ENCODE measurements at regions not wholly inside any gene's neighbourhood (a gene's known extent, or its start where the extent isn't known, plus 50 kb on each side); places are given as distances from the start of the nearest gene placed in this dataset.

GRCh38 chr17:52297230-52298010 is 138.9 kb upstream of the CA10 start:
- ATAC-seq (no peak), DNase-seq (ENCODE audit: low read depth, low spot score) (no peak)
- no TSS peak for BruUV-seq (replicated peaks)
- intact Hi-C loops (cut with micrococcal nuclease), result no loop called here
- no peaks in the 10 kb centered on the region for H3K79me2 ChIP-seq (ENCODE audit: insufficient read depth, low read length)
- no peak overlapping the region for H3K4me3 ChIP-seq (replicated peaks in 1 of 2; ENCODE audit: low read depth in 1 of 2, low read length in 2 of 2)
- ChIA-PET POLR2A (no interaction called here), CTCF (no interaction called here), RAD21 (ENCODE audit: low non-redundant PET in 1 of 2, low total read pairs in 2 of 2, uncharacterized antibody in 2 of 2, unreplicated experiment in 2 of 2) (no interaction called here)
- no peaks in the 10 kb centered on the region for H3K27me3 ChIP-seq (ENCODE audit: insufficient read depth, low read length)
- no peaks in the 10 kb centered on the region for H4K20me1 ChIP-seq (ENCODE audit: insufficient read depth)
- H3K4me2 ChIP-seq (ENCODE audit: low read length), result no peak overlapping the region
- H3K36me3 ChIP-seq (ENCODE audit: control insufficient read depth in 1 of 2, insufficient read depth in 2 of 2, low read length in 2 of 2), result no peaks in the 10 kb centered on the region
- H3K4me1 ChIP-seq (ENCODE audit: control insufficient read depth in 1 of 2, insufficient read depth in 2 of 2, low read length in 2 of 2), result no peaks in the 10 kb centered on the region
- H2AFZ ChIP-seq (ENCODE audit: low read depth, low read length, poor library complexity, severe bottlenecking), result no peak overlapping the region
- no peak overlapping the region for H3K9ac ChIP-seq (ENCODE audit: low read length)
- no peaks in the 10 kb centered on the region for H3K9me2 ChIP-seq (ENCODE audit: insufficient read depth)
- H3K9me3 ChIP-seq (ENCODE audit: control insufficient read depth in 1 of 2, insufficient read depth in 1 of 2, low read depth in 1 of 2, low read length in 2 of 2), result peaks cover 28 to 40% of the 10 kb centered on the region in 2 experiments; a peak in 3 of 4 replicates
- TF ChIP-seq RAD21 (IDR thresholded peaks at IDR 0.05; ENCODE audit: low read depth) (0 out of 2 replicates have a peak, but pooled peaks have one; percentile 4), CTCF (IDR thresholded peaks at IDR 0.05 in 2 of 3, conservative IDR thresholded peaks at IDR 0.05 in 1 of 3; ENCODE audit: borderline replicate concordance in 1 of 3, insufficient read depth in 1 of 3, low read depth in 2 of 3, low read length in 2 of 3) (0 out of 6 replicates have a peak, but pooled peaks of 1 of the 3 experiments have one; percentile 18), POLR2A (IDR thresholded peaks at IDR 0.05; ENCODE audit: borderline replicate concordance, extremely low read depth, insufficient read depth, insufficient read length) (no peak)
- H3K27ac ChIP-seq (ENCODE audit: low read depth, low read length), result no peak overlapping the region

DNA sequence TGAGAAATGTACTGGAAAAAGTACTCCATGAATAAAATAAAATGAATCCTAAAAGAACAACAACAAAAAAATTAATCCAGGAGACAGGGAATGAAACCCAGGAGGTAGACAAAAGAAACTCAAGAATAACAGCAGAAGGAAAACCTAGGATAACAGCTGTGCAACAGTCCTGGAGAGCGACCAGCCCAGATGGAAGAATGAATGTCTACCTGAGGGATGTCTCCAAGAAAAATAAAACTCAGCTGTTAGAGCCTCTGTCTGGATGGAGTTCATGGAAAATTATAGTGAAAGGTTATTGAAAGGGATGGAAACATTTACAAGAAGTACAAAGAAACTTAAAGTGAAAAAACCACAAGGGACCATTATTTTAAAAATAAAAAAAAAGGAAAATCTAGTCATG is 135.8 kb upstream of the CA10 start:
- POLR2A ChIA-PET, result no interaction called here
- Histone ChIP-seq H3K4me1 (ENCODE audit: control insufficient read depth in 1 of 2, insufficient read depth in 2 of 2, low read length in 2 of 2) (no peaks in the 10 kb centered on the region), H3K4me2 (ENCODE audit: low read length) (no peak overlapping the region), H3K27me3 (ENCODE audit: insufficient read depth, low read length) (no peaks in the 10 kb centered on the region), H3K9me3 (ENCODE audit: control insufficient read depth in 1 of 2, insufficient read depth in 1 of 2, low read depth in 1 of 2, low read length in 2 of 2) (peaks cover 33 to 38% of the 10 kb centered on the region in 2 experiments; a peak in 2 of 4 replicates), H2AFZ (ENCODE audit: low read depth, low read length, poor library complexity, severe bottlenecking) (no peak overlapping the region), H3K36me3 (ENCODE audit: control insufficient read depth in 1 of 2, insufficient read depth in 2 of 2, low read length in 2 of 2) (no peaks in the 10 kb centered on the region), H4K20me1 (ENCODE audit: insufficient read depth) (no peaks in the 10 kb centered on the region), H3K9me2 (ENCODE audit: insufficient read depth) (no peaks in the 10 kb centered on the region), H3K79me2 (ENCODE audit: insufficient read depth, low read length) (no peaks in the 10 kb centered on the region), H3K4me3 (replicated peaks in 1 of 2; ENCODE audit: low read depth in 1 of 2, low read length in 2 of 2) (no peak overlapping the region), H3K9ac (ENCODE audit: low read length) (no peak overlapping the region), H3K27ac (ENCODE audit: low read depth, low read length) (no peak overlapping the region)
- intact Hi-C loops (cut with micrococcal nuclease), result no loop called here
- CTCF ChIA-PET, result no interaction called here
- ATAC-seq (no peak), DNase-seq (ENCODE audit: low read depth, low spot score) (no peak)
- TF ChIP-seq, protein P1, sequence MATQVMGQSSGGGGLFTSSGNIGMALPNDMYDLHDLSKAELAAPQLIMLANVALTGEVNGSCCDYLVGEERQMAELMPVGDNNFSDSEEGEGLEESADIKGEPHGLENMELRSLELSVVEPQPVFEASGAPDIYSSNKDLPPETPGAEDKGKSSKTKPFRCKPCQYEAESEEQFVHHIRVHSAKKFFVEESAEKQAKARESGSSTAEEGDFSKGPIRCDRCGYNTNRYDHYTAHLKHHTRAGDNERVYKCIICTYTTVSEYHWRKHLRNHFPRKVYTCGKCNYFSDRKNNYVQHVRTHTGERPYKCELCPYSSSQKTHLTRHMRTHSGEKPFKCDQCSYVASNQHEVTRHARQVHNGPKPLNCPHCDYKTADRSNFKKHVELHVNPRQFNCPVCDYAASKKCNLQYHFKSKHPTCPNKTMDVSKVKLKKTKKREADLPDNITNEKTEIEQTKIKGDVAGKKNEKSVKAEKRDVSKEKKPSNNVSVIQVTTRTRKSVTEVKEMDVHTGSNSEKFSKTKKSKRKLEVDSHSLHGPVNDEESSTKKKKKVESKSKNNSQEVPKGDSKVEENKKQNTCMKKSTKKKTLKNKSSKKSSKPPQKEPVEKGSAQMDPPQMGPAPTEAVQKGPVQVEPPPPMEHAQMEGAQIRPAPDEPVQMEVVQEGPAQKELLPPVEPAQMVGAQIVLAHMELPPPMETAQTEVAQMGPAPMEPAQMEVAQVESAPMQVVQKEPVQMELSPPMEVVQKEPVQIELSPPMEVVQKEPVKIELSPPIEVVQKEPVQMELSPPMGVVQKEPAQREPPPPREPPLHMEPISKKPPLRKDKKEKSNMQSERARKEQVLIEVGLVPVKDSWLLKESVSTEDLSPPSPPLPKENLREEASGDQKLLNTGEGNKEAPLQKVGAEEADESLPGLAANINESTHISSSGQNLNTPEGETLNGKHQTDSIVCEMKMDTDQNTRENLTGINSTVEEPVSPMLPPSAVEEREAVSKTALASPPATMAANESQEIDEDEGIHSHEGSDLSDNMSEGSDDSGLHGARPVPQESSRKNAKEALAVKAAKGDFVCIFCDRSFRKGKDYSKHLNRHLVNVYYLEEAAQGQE (IDR thresholded peaks at IDR 0.05; ENCODE audit: low read depth), result no peak
- TF ChIP-seq FOSL1 (IDR thresholded peaks at IDR 0.05; ENCODE audit: low read depth), result no peak
- no peak for TF ChIP-seq ELF1 (IDR thresholded peaks at IDR 0.05; ENCODE audit: borderline replicate concordance, low read depth)
- TF ChIP-seq, protein P2, sequence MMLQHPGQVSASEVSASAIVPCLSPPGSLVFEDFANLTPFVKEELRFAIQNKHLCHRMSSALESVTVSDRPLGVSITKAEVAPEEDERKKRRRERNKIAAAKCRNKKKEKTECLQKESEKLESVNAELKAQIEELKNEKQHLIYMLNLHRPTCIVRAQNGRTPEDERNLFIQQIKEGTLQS (IDR thresholded peaks at IDR 0.05), result no peak
- no peak for TF ChIP-seq CTCF (IDR thresholded peaks at IDR 0.05 in 2 of 3, conservative IDR thresholded peaks at IDR 0.05 in 1 of 3; ENCODE audit: borderline replicate concordance in 1 of 3, insufficient read depth in 1 of 3, low read depth in 2 of 3, low read length in 2 of 3)
- TF ChIP-seq ZFX (IDR thresholded peaks at IDR 0.05), result no peak
- RAD21 ChIA-PET (ENCODE audit: low non-redundant PET in 1 of 2, low total read pairs in 2 of 2, uncharacterized antibody in 2 of 2, unreplicated experiment in 2 of 2), result no interaction called here
- no TSS peak for BruUV-seq (replicated peaks)

Measured in HCT116 (cell line).